NT2/D1 (cell line): ENCODE measurements at regions not wholly inside any gene's neighbourhood (a gene's known extent, or its start where the extent isn't known, plus 50 kb on each side); places are given as distances from the start of the nearest gene placed in this dataset.

Experiments
- SUZ12 ChIP-seq: IDR thresholded peaks from 2 replicates; pipeline ENCODE4 v1.6.1; 2011; ENCODE audit not compliant: insufficient read length, insufficient read depth; ENCODE audit errors: extremely low read depth
- YY1 ChIP-seq: IDR thresholded peaks from 2 replicates; pipeline ENCODE4 v1.6.1; 2011; ENCODE audit not compliant: insufficient read length, insufficient read depth
- ZNF274 ChIP-seq: IDR thresholded peaks from 2 replicates; pipeline ENCODE4 v1.6.1; 2011; ENCODE audit warnings: mild to moderate bottlenecking, low read depth, low read length

DNA sequence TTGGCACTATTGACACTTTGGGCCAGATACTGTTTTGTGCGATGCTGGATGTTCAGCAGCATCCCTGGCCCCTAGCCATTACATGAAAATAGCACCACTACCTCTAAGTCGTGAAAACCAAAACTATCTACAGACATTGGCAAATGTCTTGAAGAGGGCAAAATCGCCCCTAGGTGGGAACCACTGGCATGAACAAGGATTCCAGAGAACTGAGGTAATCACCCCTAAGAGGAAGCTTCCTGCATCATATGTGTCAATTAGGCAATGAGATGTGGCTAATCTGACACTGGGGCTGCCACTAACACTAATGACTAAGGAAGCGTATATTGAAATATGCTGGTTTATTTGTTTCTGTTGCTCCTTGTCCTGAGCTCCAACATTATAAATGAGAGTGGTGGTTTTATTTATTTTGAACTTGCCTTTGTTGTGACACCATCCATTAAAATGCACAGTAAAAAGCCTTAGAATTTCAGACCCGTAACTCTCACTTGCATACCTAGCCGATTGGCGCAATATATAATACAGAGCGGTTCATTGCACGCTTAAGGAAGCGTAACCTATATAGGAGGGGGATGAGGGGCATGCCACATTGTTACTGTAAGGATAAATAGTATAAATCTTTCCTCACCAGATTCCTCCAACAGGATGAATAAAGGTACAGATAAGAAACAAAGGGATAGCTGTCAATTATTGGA, 299.8 kb upstream of the CNTN4 start:
- no peak for TF ChIP-seq ZNF274
- no peak for TF ChIP-seq YY1
- no peak for TF ChIP-seq SUZ12
